Adrenal gland (tissue), 9 donors: ENCODE measurements at regions not wholly inside any gene's neighbourhood (a gene's known extent, or its start where the extent isn't known, plus 50 kb on each side); places are given as distances from the start of the nearest gene placed in this dataset.

Experiments used
- DNase-seq, 7 donors: peaks; one replicate each; pipeline ENCODE4 v3.0.0-alpha.2; 2019 to 2020
- H3K27ac ChIP-seq, 5 donors: fragments of 200-600 bp; sonication (generic) in 4 of 5; 1 replicate in 3 of 5; 2 replicates in 2 of 5; pipeline versions ENCODE4 v1.5.1 to v1.8.0; 2016 to 2020; ENCODE audit warnings: mild to moderate bottlenecking in 1 of 5
- H3K27me3 ChIP-seq: fragments of 200-600 bp; 2 replicates; pipeline ENCODE4 v1.8.0; 2021
- H3K36me3 ChIP-seq, 2 donors: fragments of 200-600 bp; replicated peaks in 1 of 2; 1 replicate in 1 of 2; 2 replicates in 1 of 2; pipeline versions ENCODE4 v1.5.1 to v1.8.0; 2018 to 2022
- H3K4me1 ChIP-seq, 2 donors: fragments of 200-600 bp; replicated peaks in 1 of 2; 1 replicate in 1 of 2; 2 replicates in 1 of 2; pipeline versions ENCODE4 v1.5.1 to v1.8.0; 2018 to 2021
- H3K4me3 ChIP-seq, 4 donors: fragments of 200-600 bp; sonication (generic) in 3 of 4; one replicate each; pipeline ENCODE4 v1.5.1; 2016 to 2018
- H3K9me3 ChIP-seq, 3 donors: fragments of 200-600 bp; sonication (generic) in 1 of 3; replicated peaks in 1 of 3; 1 replicate in 2 of 3; 2 replicates in 1 of 3; pipeline versions ENCODE4 v1.5.1 to v1.8.0; 2016 to 2021
- CTCF ChIP-seq, 6 experiments: fragments of 450-650 bp in 4 of 6; fragments of 200-600 bp in 2 of 6; sonication (generic) in 1 of 6; IDR thresholded peaks; 1 replicate in 5 of 6; 2 replicates in 1 of 6; pipeline versions ENCODE4 v1.5.1 to v1.8.0; 2016 to 2021; ENCODE audit warnings: antibody characterized with exemption in 6 of 6, mild to moderate bottlenecking in 2 of 6, moderate library complexity in 1 of 6
- POLR2A ChIP-seq, 2 donors: fragments of 450-650 bp; IDR thresholded peaks; one replicate each; pipeline ENCODE4 v1.6.1; 2017; ENCODE audit warnings: antibody characterized with exemption in 2 of 2, mild to moderate bottlenecking in 2 of 2, moderate library complexity in 1 of 2
- WGBS, 4 donors: extraction: QIAGEN DNeasy Blood & Tissue Kit in 2 of 4; methylation state at CpG; one replicate each; pipeline versions ENCODE4 v1.1.5 to v1.1.7; 2013 to 2017; 5-methylcytosine and 5-hydroxymethylcytosine counted together
- intact Hi-C, 2 donors: fragments of 100-400 bp; cut with DNase I; formaldehyde crosslinking; loops; one replicate each; pipeline versions ENCODE4 v1.14.1 to v1.15.0; 2022 to 2023
- donor health status: healthy with polysubstance abuse.
- donor health status: Bipolar disorder and iron deficiency.
- donor health status: DM: yes; HTN: yes; CAD: no.
- donor health status: DM: no; HTN: no; CAD: no.
- donor health status: DM: no; HTN: no; CAD: no.

- H3K27ac ChIP-seq = no peak overlapping the region
- no peaks in the 10 kb centered on the region for H3K27me3 ChIP-seq
- no peak for DNase-seq
- H3K4me1 ChIP-seq = no peaks in the 10 kb centered on the region
- H3K4me3 ChIP-seq = no peak overlapping the region
- H3K36me3 ChIP-seq = no peaks in the 10 kb centered on the region
- TF ChIP-seq POLR2A (IDR thresholded peaks at IDR 0.05) = no peak
- TF ChIP-seq CTCF (IDR thresholded peaks at IDR 0.05) = no peak
- 80 to 98% (median 85%) methylated on average over 1 of the region's 1 CpG; no CpG with 5 or more reads in 1 of the 4 donors for WGBS, 4 donors
- peaks cover 0 to 13% (median 8%) of the 10 kb centered on the region in 3 donors for H3K9me3 ChIP-seq
- intact Hi-C loops = no loop called here
Observed at GRCh38 chr6:158908606-158909005, 89.4 kb upstream of the EZR start.

GRCh38 chr6:158907931-158908330, 88.8 kb upstream of the EZR start:
- H3K36me3 ChIP-seq = no peaks in the 10 kb centered on the region
- intact Hi-C loops = no loop called here
- H3K27ac ChIP-seq = no peak overlapping the region
- H3K4me3 ChIP-seq = no peak overlapping the region
- TF ChIP-seq CTCF (IDR thresholded peaks at IDR 0.05) = no peak
- TF ChIP-seq POLR2A (IDR thresholded peaks at IDR 0.05) = no peak
- H3K4me1 ChIP-seq = no peaks in the 10 kb centered on the region
- no peaks in the 10 kb centered on the region for H3K27me3 ChIP-seq
- no peak for DNase-seq
- WGBS, 4 donors = 86 to 90% (median 88%) methylated on average over 10 of the region's 10 CpGs
- peaks cover 0 to 13% (median 8%) of the 10 kb centered on the region in 3 donors for H3K9me3 ChIP-seq

GRCh38 chr6:158906926-158907325, 87.8 kb upstream of the EZR start:
- TF ChIP-seq POLR2A (IDR thresholded peaks at IDR 0.05) = no peak
- no peak for TF ChIP-seq CTCF (IDR thresholded peaks at IDR 0.05)
- H3K4me3 ChIP-seq = no peak overlapping the region
- H3K4me1 ChIP-seq = no peaks in the 10 kb centered on the region
- intact Hi-C loops = no loop called here
- 80 to 86% (median 84%) methylated on average over 4 of the region's 4 CpGs for WGBS, 4 donors
- no peak overlapping the region for H3K27ac ChIP-seq
- H3K27me3 ChIP-seq = no peaks in the 10 kb centered on the region
- no peaks in the 10 kb centered on the region for H3K36me3 ChIP-seq
- no peak for DNase-seq
- H3K9me3 ChIP-seq = peaks cover 0 to 13% (median 8%) of the 10 kb centered on the region in 3 donors

- no peak for DNase-seq
- Histone ChIP-seq H3K4me3 (no peak overlapping the region), H3K4me1 (no peaks in the 10 kb centered on the region), H3K9me3 (peaks cover 0 to 13% (median 8%) of the 10 kb centered on the region in 3 donors), H3K27ac (no peak overlapping the region), H3K36me3 (no peaks in the 10 kb centered on the region), H3K27me3 (no peaks in the 10 kb centered on the region)
- intact Hi-C loops = no loop called here
- WGBS, 4 donors = 83 to 93% (median 86%) methylated on average over 2 of the region's 2 CpGs
- TF ChIP-seq POLR2A (IDR thresholded peaks at IDR 0.05) = no peak
- TF ChIP-seq CTCF (IDR thresholded peaks at IDR 0.05) = no peak
Observed at GRCh38 chr6:158905277-158905676, 86.1 kb upstream of the EZR start.
